Natural killer cell (primary cell): ENCODE measurements at regions not wholly inside any gene's neighbourhood (a gene's known extent, or its start where the extent isn't known, plus 50 kb on each side); places are given as distances from the start of the nearest gene placed in this dataset.

Experiments
- ATAC-seq, 3 donors: fragments of 150-1000 bp in 2 of 3; fragments of 200-7000 bp in 1 of 3; cut with Tn5 transposase; 1 replicate in 1 of 3; 2 replicates in 2 of 3; pipeline ENCODE4 v1.10.0; 2021; ENCODE audit warnings: mild to moderate bottlenecking in 2 of 3, moderate library complexity in 2 of 3
- DNase-seq, 2 donors: peaks; one replicate each; pipeline versions ENCODE4 v3.0.0 to v3.0.0-alpha.2; 2013 to 2021; ENCODE audit warnings: mixed read lengths in 1 of 2
- H3K27ac ChIP-seq: one replicate; pipeline ENCODE4 v1.5.1; 2013; ENCODE audit warnings: mild to moderate bottlenecking, low read length
- H3K27me3 ChIP-seq: one replicate; pipeline ENCODE4 v1.6.1; 2013; ENCODE audit warnings: low read length; ENCODE audit not compliant: control insufficient read depth, insufficient read depth
- H3K36me3 ChIP-seq: one replicate; pipeline ENCODE4 v1.6.1; 2013; ENCODE audit warnings: low read length; ENCODE audit not compliant: control insufficient read depth, insufficient read depth
- H3K4me1 ChIP-seq: one replicate; pipeline ENCODE4 v1.6.1; 2013; ENCODE audit warnings: low read length; ENCODE audit not compliant: control insufficient read depth, insufficient read depth
- H3K4me3 ChIP-seq: one replicate; pipeline ENCODE4 v1.5.1; 2013; ENCODE audit warnings: low read length
- H3K9me3 ChIP-seq: one replicate; pipeline ENCODE4 v1.6.1; 2013; ENCODE audit warnings: low read length; ENCODE audit not compliant: control insufficient read depth, insufficient read depth
- H3K27ac Mint-ChIP-seq, 2 donors: one replicate each; pipeline ENCODE4 v1.8.0; 2022; ENCODE audit warnings: mild to moderate bottlenecking in 2 of 2, mixed read lengths in 2 of 2, moderate library complexity in 1 of 2
- H3K27me3 Mint-ChIP-seq, 2 donors: one replicate each; pipeline ENCODE4 v1.8.0; 2022; ENCODE audit warnings: low read depth in 2 of 2, mixed read lengths in 2 of 2
- H3K36me3 Mint-ChIP-seq: one replicate; pipeline ENCODE4 v1.8.0; 2022; ENCODE audit warnings: mixed read lengths
- H3K4me1 Mint-ChIP-seq, 2 donors: one replicate each; pipeline ENCODE4 v1.8.0; 2022; ENCODE audit warnings: mixed read lengths in 2 of 2
- H3K4me3 Mint-ChIP-seq: one replicate; pipeline ENCODE4 v1.8.0; 2022; ENCODE audit warnings: mild to moderate bottlenecking, moderate library complexity, mixed read lengths
- H3K9me3 Mint-ChIP-seq, 2 donors: one replicate each; pipeline ENCODE4 v1.8.0; 2022; ENCODE audit warnings: mixed read lengths in 2 of 2
- WGBS: methylation state at CpG from one replicate; pipeline ENCODE4 v1.1.7; 2013; ENCODE audit warnings: missing lambda C conversion rate; ENCODE audit not compliant: insufficient coverage; 5-methylcytosine and 5-hydroxymethylcytosine counted together
- intact Hi-C: fragments of 100-400 bp; cut with micrococcal nuclease; formaldehyde crosslinking; loops from one replicate; pipeline ENCODE4 v1.14.2; 2022
- TF ChIP-seq, protein P1 (sequence below): fragments of 200-600 bp; IDR thresholded peaks from one replicate; pipeline ENCODE4 v1.8.0; 2022; ENCODE audit warnings: antibody characterized with exemption

- Mint-ChIP-seq H3K4me1 (peaks cover 0 to 7% of the 10 kb centered on the region in 2 donors), H3K4me3 (no peak overlapping the region), H3K27ac (no peak overlapping the region), H3K9me3 (no peaks in the 10 kb centered on the region), H3K27me3 (peaks cover 0 to 9% of the 10 kb centered on the region in 2 donors), H3K36me3 (no peaks in the 10 kb centered on the region)
- no peaks in the 10 kb centered on the region for H3K27me3 ChIP-seq
- DNase-seq (no peak), ATAC-seq (no peak)
- H3K9me3 ChIP-seq: no peaks in the 10 kb centered on the region
- TF ChIP-seq, protein P1, sequence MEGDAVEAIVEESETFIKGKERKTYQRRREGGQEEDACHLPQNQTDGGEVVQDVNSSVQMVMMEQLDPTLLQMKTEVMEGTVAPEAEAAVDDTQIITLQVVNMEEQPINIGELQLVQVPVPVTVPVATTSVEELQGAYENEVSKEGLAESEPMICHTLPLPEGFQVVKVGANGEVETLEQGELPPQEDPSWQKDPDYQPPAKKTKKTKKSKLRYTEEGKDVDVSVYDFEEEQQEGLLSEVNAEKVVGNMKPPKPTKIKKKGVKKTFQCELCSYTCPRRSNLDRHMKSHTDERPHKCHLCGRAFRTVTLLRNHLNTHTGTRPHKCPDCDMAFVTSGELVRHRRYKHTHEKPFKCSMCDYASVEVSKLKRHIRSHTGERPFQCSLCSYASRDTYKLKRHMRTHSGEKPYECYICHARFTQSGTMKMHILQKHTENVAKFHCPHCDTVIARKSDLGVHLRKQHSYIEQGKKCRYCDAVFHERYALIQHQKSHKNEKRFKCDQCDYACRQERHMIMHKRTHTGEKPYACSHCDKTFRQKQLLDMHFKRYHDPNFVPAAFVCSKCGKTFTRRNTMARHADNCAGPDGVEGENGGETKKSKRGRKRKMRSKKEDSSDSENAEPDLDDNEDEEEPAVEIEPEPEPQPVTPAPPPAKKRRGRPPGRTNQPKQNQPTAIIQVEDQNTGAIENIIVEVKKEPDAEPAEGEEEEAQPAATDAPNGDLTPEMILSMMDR: no peak
- H3K27ac ChIP-seq: no peak overlapping the region
- intact Hi-C loops: no loop called here
- no peaks in the 10 kb centered on the region for H3K4me1 ChIP-seq
- H3K36me3 ChIP-seq: no peaks in the 10 kb centered on the region
- no peak overlapping the region for H3K4me3 ChIP-seq
- WGBS: 96% methylated on average over 4 of the region's 6 CpGs
These were observed 103.3 kb upstream of the CMC1 start for GRCh38 chr3:28138043-28138610.

DNA sequence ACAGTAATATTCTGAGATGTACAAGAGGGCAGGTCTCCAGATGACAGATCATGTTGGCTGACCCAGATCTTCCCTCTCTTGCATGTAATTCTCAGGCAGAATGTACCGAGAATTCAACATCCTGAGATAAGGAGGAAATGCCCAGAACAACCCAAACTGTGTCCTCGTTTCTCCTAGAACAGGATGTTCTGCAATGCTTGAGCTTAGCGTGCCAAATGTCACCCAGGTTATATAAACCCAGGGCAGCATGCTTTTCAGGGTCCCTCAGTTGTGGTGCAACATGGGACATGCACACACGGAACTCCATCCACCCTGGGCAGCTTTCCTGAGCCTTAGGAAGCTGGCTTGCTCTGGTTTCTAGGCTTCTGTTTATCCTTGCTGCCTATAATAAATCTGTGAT is 102.1 kb upstream of the CMC1 start:
- 60% methylated on average over 4 of the region's 4 CpGs for WGBS
- TF ChIP-seq, protein P1: no peak
- H3K27ac Mint-ChIP-seq: no peak overlapping the region
- H3K4me3 ChIP-seq: no peak overlapping the region
- no peak overlapping the region for H3K4me3 Mint-ChIP-seq
- H3K36me3 ChIP-seq: no peaks in the 10 kb centered on the region
- no peak for DNase-seq
- intact Hi-C loops: no loop called here
- no peak overlapping the region for H3K27ac ChIP-seq
- peaks cover 0 to 7% of the 10 kb centered on the region in 2 donors for H3K4me1 Mint-ChIP-seq
- H3K9me3 Mint-ChIP-seq: no peaks in the 10 kb centered on the region
- no peaks in the 10 kb centered on the region for H3K27me3 ChIP-seq
- H3K9me3 ChIP-seq: no peaks in the 10 kb centered on the region
- H3K27me3 Mint-ChIP-seq: peaks cover 0 to 9% of the 10 kb centered on the region in 2 donors
- H3K4me1 ChIP-seq: no peaks in the 10 kb centered on the region
- ATAC-seq: no peak
- H3K36me3 Mint-ChIP-seq: no peaks in the 10 kb centered on the region

DNA sequence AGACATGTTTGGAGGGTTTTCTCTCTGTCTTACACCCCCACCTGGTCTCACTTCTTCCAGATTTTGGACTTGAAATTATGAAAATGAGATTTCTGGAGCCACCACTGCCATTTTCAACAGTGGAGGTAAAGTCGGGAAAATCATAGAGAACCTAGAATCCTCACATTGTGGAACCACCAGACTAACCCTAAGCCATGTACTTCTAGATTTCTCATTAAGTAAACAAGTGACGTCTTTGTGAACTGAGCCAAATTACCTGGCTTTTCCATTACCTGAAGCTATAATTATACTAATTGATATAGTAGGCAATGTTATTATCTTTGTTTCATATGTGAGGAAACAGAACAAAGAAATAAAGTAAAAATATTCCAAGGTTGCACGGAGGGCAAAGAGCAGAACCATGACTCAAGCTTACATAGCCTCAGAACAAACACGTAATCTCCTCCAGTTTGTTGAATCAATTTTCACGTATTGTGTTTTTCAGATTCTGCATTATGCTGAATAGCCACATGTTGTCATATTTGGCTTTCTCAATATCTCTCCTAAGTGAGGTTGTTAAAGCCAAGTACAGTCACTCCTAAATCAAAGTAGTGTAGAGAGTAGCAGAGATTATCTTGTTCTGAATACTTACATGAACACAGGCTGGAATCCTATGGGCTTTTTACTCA is 101.3 kb upstream of the CMC1 start:
- no peaks in the 10 kb centered on the region for H3K9me3 Mint-ChIP-seq

More for the DNA sequence above, 101.3 kb upstream of the CMC1 start:
- H3K27me3 ChIP-seq: no peaks in the 10 kb centered on the region
- no peak overlapping the region for H3K4me3 ChIP-seq
- WGBS: 77% methylated on average over 5 of the region's 5 CpGs
- H3K9me3 ChIP-seq: no peaks in the 10 kb centered on the region
- Mint-ChIP-seq H3K27me3 (peaks cover 0 to 9% of the 10 kb centered on the region in 2 donors), H3K4me1 (peaks cover 0 to 7% of the 10 kb centered on the region in 2 donors), H3K36me3 (no peaks in the 10 kb centered on the region), H3K4me3 (no peak overlapping the region), H3K27ac (no peak overlapping the region)
- no peaks in the 10 kb centered on the region for H3K36me3 ChIP-seq
- intact Hi-C loops: no loop called here
- no peak for DNase-seq
- ATAC-seq: no peak
- TF ChIP-seq, protein P1: no peak
- no peaks in the 10 kb centered on the region for H3K4me1 ChIP-seq
- no peak overlapping the region for H3K27ac ChIP-seq
